ENCODE measurements at regions not wholly inside any gene's neighbourhood (a gene's known extent, or its start where the extent isn't known, plus 50 kb on each side); places are given as distances from the start of the nearest gene placed in this dataset.

- DNase-seq (ENCODE audit: low spot score): no peak
Measured at GRCh38 chr10:106183041-106183440, 981.5 kb downstream of the SORCS1 start.

GRCh38 chr10:106182542-106182941 is 982.0 kb downstream of the SORCS1 start:
- no peak for DNase-seq (ENCODE audit: low spot score)

- DNase-seq (ENCODE audit: low spot score): no peak
Measured at GRCh38 chr10:106181501-106181900, 983.0 kb downstream of the SORCS1 start.

- no peak for DNase-seq (ENCODE audit: low spot score)
Measured at GRCh38 chr10:106179430-106179829, 985.1 kb downstream of the SORCS1 start.

GRCh38 chr10:106175760-106176377 is 988.6 kb downstream of the SORCS1 start:
- DNase-seq (ENCODE audit: low spot score): peak; percentile 13

GRCh38 chr10:106173838-106174237 is 990.7 kb downstream of the SORCS1 start:
- no peak for DNase-seq (ENCODE audit: low spot score)

- DNase-seq (ENCODE audit: low spot score): no peak
Measured at GRCh38 chr10:106169241-106169640, 995.3 kb downstream of the SORCS1 start.

- DNase-seq (ENCODE audit: low spot score): no peak
Measured at GRCh38 chr10:106167946-106168345, 996.6 kb downstream of the SORCS1 start.

GRCh38 chr10:106158241-106158640 is 1006.3 kb downstream of the SORCS1 start:
- DNase-seq (ENCODE audit: low spot score): no peak

GRCh38 chr10:106147021-106147420 is 1017.5 kb downstream of the SORCS1 start:
- DNase-seq (ENCODE audit: low spot score): no peak

GRCh38 chr10:106139915-106140314 is 1024.6 kb downstream of the SORCS1 start:
- no peak for DNase-seq (ENCODE audit: low spot score)

GRCh38 chr10:106136175-106136574 is 1028.3 kb downstream of the SORCS1 start:
- DNase-seq (ENCODE audit: low spot score): no peak

GRCh38 chr10:106134326-106135000 is 1030.0 kb downstream of the SORCS1 start:
- DNase-seq (ENCODE audit: low spot score): no peak

- DNase-seq (ENCODE audit: low spot score): no peak
Measured at GRCh38 chr10:106133451-106133850, 1031.1 kb downstream of the SORCS1 start.

GRCh38 chr10:106132956-106133355 is 1031.5 kb downstream of the SORCS1 start:
- no peak for DNase-seq (ENCODE audit: low spot score)

- no peak for DNase-seq (ENCODE audit: low spot score)
Measured at GRCh38 chr10:106114656-106115186, 1049.8 kb downstream of the SORCS1 start.

GRCh38 chr10:106111246-106111645 is 1053.3 kb downstream of the SORCS1 start:
- no peak for DNase-seq (ENCODE audit: low spot score)

- no peak for DNase-seq (ENCODE audit: low spot score)
Measured at GRCh38 chr10:106107706-106108105, 1056.8 kb downstream of the SORCS1 start.

- no peak for DNase-seq (ENCODE audit: low spot score)
Measured at GRCh38 chr10:106106114-106106513, 1058.4 kb downstream of the SORCS1 start.

- no peak for DNase-seq (ENCODE audit: low spot score)
Measured at GRCh38 chr10:106089855-106090254, 1074.7 kb downstream of the SORCS1 start.

- DNase-seq (ENCODE audit: low spot score): no peak
Measured at GRCh38 chr10:106086391-106086790, 1078.1 kb downstream of the SORCS1 start.

GRCh38 chr10:106083572-106083971 is 1080.9 kb downstream of the SORCS1 start:
- no peak for DNase-seq (ENCODE audit: low spot score)

GRCh38 chr10:106082865-106083264 is 1081.6 kb downstream of the SORCS1 start:
- DNase-seq (ENCODE audit: low spot score): no peak
